ENCODE measurements at regions not wholly inside any gene's neighbourhood (a gene's known extent, or its start where the extent isn't known, plus 50 kb on each side); places are given as distances from the start of the nearest gene placed in this dataset.

DNA sequence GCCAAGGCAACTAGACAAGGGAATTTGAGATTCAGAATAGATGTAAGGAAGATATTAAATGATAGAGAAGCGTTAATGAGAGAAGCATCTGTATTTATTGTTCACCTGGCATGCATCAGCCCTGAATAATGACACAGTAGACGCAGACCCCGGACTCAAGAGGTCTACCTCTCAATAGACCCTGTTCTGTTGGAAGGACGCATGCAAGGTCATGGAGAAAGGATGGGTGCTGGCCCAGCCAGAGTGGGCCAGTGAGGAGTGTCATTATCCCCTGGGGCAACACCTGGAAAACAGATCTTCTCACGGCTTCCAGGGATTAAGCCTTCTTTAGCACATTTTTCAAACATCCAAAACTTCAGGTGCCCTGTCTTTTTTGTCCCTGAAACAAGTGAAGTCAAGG is 461.0 kb downstream of the EIPR1 start:
- TF ChIP-seq YBX1 (IDR thresholded peaks at IDR 0.05): no peak
- TF ChIP-seq EZH2 (IDR thresholded peaks at IDR 0.05; ENCODE audit: borderline replicate concordance, control insufficient read depth, low read depth, low read length): no peak
- TF ChIP-seq POU2F2 (IDR thresholded peaks at IDR 0.05; ENCODE audit: borderline replicate concordance, low read depth, low read length): no peak
- TF ChIP-seq, protein P1, sequence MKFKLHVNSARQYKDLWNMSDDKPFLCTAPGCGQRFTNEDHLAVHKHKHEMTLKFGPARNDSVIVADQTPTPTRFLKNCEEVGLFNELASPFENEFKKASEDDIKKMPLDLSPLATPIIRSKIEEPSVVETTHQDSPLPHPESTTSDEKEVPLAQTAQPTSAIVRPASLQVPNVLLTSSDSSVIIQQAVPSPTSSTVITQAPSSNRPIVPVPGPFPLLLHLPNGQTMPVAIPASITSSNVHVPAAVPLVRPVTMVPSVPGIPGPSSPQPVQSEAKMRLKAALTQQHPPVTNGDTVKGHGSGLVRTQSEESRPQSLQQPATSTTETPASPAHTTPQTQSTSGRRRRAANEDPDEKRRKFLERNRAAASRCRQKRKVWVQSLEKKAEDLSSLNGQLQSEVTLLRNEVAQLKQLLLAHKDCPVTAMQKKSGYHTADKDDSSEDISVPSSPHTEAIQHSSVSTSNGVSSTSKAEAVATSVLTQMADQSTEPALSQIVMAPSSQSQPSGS (IDR thresholded peaks at IDR 0.05; ENCODE audit: low read length): no peak
- TF ChIP-seq, protein P2, sequence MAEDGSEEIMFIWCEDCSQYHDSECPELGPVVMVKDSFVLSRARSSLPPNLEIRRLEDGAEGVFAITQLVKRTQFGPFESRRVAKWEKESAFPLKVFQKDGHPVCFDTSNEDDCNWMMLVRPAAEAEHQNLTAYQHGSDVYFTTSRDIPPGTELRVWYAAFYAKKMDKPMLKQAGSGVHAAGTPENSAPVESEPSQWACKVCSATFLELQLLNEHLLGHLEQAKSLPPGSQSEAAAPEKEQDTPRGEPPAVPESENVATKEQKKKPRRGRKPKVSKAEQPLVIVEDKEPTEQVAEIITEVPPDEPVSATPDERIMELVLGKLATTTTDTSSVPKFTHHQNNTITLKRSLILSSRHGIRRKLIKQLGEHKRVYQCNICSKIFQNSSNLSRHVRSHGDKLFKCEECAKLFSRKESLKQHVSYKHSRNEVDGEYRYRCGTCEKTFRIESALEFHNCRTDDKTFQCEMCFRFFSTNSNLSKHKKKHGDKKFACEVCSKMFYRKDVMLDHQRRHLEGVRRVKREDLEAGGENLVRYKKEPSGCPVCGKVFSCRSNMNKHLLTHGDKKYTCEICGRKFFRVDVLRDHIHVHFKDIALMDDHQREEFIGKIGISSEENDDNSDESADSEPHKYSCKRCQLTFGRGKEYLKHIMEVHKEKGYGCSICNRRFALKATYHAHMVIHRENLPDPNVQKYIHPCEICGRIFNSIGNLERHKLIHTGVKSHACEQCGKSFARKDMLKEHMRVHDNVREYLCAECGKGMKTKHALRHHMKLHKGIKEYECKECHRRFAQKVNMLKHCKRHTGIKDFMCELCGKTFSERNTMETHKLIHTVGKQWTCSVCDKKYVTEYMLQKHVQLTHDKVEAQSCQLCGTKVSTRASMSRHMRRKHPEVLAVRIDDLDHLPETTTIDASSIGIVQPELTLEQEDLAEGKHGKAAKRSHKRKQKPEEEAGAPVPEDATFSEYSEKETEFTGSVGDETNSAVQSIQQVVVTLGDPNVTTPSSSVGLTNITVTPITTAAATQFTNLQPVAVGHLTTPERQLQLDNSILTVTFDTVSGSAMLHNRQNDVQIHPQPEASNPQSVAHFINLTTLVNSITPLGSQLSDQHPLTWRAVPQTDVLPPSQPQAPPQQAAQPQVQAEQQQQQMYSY (CRISPR knock-in tag; IDR thresholded peaks at IDR 0.05): no peak
- TF ChIP-seq DPF2 (IDR thresholded peaks at IDR 0.05): no peak
- no peak for TF ChIP-seq CEBPB (IDR thresholded peaks at IDR 0.05; ENCODE audit: borderline replicate concordance in 1 of 2, low read depth in 2 of 2, low read length in 2 of 2)
- TF ChIP-seq, protein P3, sequence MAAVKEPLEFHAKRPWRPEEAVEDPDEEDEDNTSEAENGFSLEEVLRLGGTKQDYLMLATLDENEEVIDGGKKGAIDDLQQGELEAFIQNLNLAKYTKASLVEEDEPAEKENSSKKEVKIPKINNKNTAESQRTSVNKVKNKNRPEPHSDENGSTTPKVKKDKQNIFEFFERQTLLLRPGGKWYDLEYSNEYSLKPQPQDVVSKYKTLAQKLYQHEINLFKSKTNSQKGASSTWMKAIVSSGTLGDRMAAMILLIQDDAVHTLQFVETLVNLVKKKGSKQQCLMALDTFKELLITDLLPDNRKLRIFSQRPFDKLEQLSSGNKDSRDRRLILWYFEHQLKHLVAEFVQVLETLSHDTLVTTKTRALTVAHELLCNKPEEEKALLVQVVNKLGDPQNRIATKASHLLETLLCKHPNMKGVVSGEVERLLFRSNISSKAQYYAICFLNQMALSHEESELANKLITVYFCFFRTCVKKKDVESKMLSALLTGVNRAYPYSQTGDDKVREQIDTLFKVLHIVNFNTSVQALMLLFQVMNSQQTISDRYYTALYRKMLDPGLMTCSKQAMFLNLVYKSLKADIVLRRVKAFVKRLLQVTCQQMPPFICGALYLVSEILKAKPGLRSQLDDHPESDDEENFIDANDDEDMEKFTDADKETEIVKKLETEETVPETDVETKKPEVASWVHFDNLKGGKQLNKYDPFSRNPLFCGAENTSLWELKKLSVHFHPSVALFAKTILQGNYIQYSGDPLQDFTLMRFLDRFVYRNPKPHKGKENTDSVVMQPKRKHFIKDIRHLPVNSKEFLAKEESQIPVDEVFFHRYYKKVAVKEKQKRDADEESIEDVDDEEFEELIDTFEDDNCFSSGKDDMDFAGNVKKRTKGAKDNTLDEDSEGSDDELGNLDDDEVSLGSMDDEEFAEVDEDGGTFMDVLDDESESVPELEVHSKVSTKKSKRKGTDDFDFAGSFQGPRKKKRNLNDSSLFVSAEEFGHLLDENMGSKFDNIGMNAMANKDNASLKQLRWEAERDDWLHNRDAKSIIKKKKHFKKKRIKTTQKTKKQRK (IDR thresholded peaks at IDR 0.05; ENCODE audit: low read depth, low read length): no peak
- TF ChIP-seq BRCA1 (IDR thresholded peaks at IDR 0.05; ENCODE audit: low read depth, low read length): no peak
- TF ChIP-seq SPI1 (IDR thresholded peaks at IDR 0.05; ENCODE audit: borderline replicate concordance, insufficient read depth, low read depth, low read length): no peak
- TF ChIP-seq, protein P4, sequence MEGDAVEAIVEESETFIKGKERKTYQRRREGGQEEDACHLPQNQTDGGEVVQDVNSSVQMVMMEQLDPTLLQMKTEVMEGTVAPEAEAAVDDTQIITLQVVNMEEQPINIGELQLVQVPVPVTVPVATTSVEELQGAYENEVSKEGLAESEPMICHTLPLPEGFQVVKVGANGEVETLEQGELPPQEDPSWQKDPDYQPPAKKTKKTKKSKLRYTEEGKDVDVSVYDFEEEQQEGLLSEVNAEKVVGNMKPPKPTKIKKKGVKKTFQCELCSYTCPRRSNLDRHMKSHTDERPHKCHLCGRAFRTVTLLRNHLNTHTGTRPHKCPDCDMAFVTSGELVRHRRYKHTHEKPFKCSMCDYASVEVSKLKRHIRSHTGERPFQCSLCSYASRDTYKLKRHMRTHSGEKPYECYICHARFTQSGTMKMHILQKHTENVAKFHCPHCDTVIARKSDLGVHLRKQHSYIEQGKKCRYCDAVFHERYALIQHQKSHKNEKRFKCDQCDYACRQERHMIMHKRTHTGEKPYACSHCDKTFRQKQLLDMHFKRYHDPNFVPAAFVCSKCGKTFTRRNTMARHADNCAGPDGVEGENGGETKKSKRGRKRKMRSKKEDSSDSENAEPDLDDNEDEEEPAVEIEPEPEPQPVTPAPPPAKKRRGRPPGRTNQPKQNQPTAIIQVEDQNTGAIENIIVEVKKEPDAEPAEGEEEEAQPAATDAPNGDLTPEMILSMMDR (IDR thresholded peaks at IDR 0.05 in 2 of 3, conservative IDR thresholded peaks at IDR 0.05 in 1 of 3; ENCODE audit: control insufficient read depth in 2 of 3, extremely low read depth in 1 of 3, insufficient read depth in 1 of 3, low read depth in 3 of 3, low read length in 3 of 3): no peak
- no peak for TF ChIP-seq BMI1 (IDR thresholded peaks at IDR 0.05; ENCODE audit: borderline replicate concordance)
- TF ChIP-seq, protein P5, sequence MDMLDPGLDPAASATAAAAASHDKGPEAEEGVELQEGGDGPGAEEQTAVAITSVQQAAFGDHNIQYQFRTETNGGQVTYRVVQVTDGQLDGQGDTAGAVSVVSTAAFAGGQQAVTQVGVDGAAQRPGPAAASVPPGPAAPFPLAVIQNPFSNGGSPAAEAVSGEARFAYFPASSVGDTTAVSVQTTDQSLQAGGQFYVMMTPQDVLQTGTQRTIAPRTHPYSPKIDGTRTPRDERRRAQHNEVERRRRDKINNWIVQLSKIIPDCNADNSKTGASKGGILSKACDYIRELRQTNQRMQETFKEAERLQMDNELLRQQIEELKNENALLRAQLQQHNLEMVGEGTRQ (IDR thresholded peaks at IDR 0.05; ENCODE audit: borderline replicate concordance, low read depth, low read length): no peak

Data from GM12878 (cell line).